ENCODE measurements at regions not wholly inside any gene's neighbourhood (a gene's known extent, or its start where the extent isn't known, plus 50 kb on each side); places are given as distances from the start of the nearest gene placed in this dataset.
A peak's percentile ranks its signal among the peaks of the same experiment; 100 is the strongest.

DNA sequence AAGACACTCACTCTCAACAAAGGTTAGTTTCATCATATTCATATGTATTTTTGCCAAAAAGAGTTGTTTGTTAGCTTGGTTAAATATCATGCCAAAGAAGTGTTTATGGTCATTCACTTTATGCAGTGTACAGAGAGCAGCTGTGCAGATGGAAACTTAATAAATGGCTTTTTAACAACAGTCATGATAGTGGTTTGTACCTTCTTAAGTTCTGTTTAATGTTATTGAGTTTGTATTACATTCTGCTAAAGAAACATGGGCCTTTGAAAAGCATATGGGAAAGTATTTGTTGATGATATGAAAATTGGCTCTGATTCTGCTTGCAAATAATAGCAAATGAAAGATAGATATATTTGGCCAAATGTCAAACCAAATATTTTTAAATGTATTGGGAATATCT lies 607.3 kb downstream of the NCAM2 start:
- Histone ChIP-seq H3K9me3 (no peaks in the 10 kb centered on the region), H3K4me2 (no peak overlapping the region), H3K79me2 (ENCODE audit: insufficient read depth) (no peaks in the 10 kb centered on the region), H3F3A (replicated peaks; ENCODE audit: insufficient read depth) (no peaks in the 10 kb centered on the region), H3K27me3 (ENCODE audit: insufficient read depth) (no peaks in the 10 kb centered on the region), H4K20me1 (ENCODE audit: insufficient read depth) (no peaks in the 10 kb centered on the region), H3K9me2 (no peaks in the 10 kb centered on the region), H3K36me3 (replicated peaks in 1 of 2; ENCODE audit: control insufficient read depth in 1 of 2, insufficient read depth in 2 of 2, low read length in 1 of 2) (no peaks in the 10 kb centered on the region), H3K4me3 (ENCODE audit: low read depth in 2 of 2, low read length in 1 of 2) (no peak overlapping the region), H2AFZ (ENCODE audit: low read depth) (no peak overlapping the region), H3K9ac (no peak overlapping the region), H3K4me1 (ENCODE audit: control insufficient read depth in 1 of 2, insufficient read depth in 2 of 2, low read depth in 1 of 2, low read length in 1 of 2) (no peaks in the 10 kb centered on the region), H3K27ac (ENCODE audit: low read depth in 2 of 2, low read length in 1 of 2) (no peak overlapping the region)
- CTCF ChIA-PET, result interaction anchor here (1.0 kb wide), 1 partner anchor 14 kb away, joined by 3 read pairs; no protein-coding TSS in a partner anchor
- no peak for TF ChIP-seq IRF3 (IDR thresholded peaks at IDR 0.05; ENCODE audit: low read depth, low read length)
- POLR2A ChIA-PET, result no interaction called here
- DNase-seq, result no peak

- Histone ChIP-seq H3K9me2 (no peaks in the 10 kb centered on the region), H3K79me2 (ENCODE audit: insufficient read depth) (no peaks in the 10 kb centered on the region), H3K4me3 (ENCODE audit: low read depth in 2 of 2, low read length in 1 of 2) (no peak overlapping the region), H3K4me2 (no peak overlapping the region), H3K36me3 (replicated peaks in 1 of 2; ENCODE audit: control insufficient read depth in 1 of 2, insufficient read depth in 2 of 2, low read length in 1 of 2) (no peaks in the 10 kb centered on the region), H3K9ac (no peak overlapping the region), H3F3A (replicated peaks; ENCODE audit: insufficient read depth) (no peaks in the 10 kb centered on the region), H3K27me3 (ENCODE audit: insufficient read depth) (no peaks in the 10 kb centered on the region), H3K9me3 (no peaks in the 10 kb centered on the region), H3K27ac (ENCODE audit: low read depth in 2 of 2, low read length in 1 of 2) (no peak overlapping the region), H2AFZ (ENCODE audit: low read depth) (no peak overlapping the region; the same call in 1 of the 2 replicates), H4K20me1 (ENCODE audit: insufficient read depth) (no peaks in the 10 kb centered on the region), H3K4me1 (ENCODE audit: control insufficient read depth in 1 of 2, insufficient read depth in 2 of 2, low read depth in 1 of 2, low read length in 1 of 2) (no peaks in the 10 kb centered on the region)
- no peak for DNase-seq
- TF ChIP-seq POLR2AphosphoS5 (IDR thresholded peaks at IDR 0.05; ENCODE audit: low read depth, low read length), result no peak
- no peak for TF ChIP-seq RAD21 (IDR thresholded peaks at IDR 0.05; ENCODE audit: low read length)
- ChIA-PET POLR2A (no interaction called here), CTCF (interaction anchor here (1.0 kb wide), 1 partner anchor 13 kb away, joined by 3 read pairs; no protein-coding TSS in a partner anchor)
- 82% methylated on average over 2 of the region's 2 CpGs for WGBS (ENCODE audit: low lambda C conversion rate)
Observed at GRCh38 chr21:21606041-21606440, 607.8 kb downstream of the NCAM2 start.

DNA sequence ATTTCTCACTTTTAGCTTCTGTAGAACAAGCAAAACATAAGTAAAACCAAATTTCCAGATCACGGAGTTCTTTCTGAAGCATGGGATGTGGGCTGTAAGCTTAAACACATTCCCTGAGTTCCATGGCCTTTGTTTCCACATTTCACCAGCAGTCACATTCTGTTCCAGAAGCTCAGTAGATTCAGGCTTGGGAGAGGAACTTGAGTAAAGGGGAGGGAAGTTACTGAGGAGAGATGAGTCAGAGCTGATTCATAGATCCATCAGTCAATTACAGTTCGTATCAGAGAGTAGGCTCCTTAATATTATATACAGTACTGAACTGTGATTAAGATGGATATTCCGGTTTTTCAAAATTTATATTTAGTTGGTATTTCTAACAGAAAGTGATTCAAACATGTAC lies 614.3 kb downstream of the NCAM2 start:
- Histone ChIP-seq H3K4me1 (ENCODE audit: control insufficient read depth in 1 of 2, insufficient read depth in 2 of 2, low read depth in 1 of 2, low read length in 1 of 2) (peaks cover 0 to 8% of the 10 kb centered on the region in 2 experiments; a peak in 2 of 4 replicates), H3K4me3 (ENCODE audit: low read depth in 2 of 2, low read length in 1 of 2) (no peak overlapping the region), H3K9me2 (0 out of 2 replicates have a peak, but pooled peaks cover 3% of the 10 kb centered on the region), H3K79me2 (ENCODE audit: insufficient read depth) (no peaks in the 10 kb centered on the region), H4K20me1 (ENCODE audit: insufficient read depth) (no peaks in the 10 kb centered on the region), H3K27ac (ENCODE audit: low read depth in 2 of 2, low read length in 1 of 2) (peak overlapping the region; percentile 53 to 65; a peak in 3 of 4 replicates), H3K27me3 (ENCODE audit: insufficient read depth) (no peaks in the 10 kb centered on the region), H3K9ac (no peak overlapping the region), H3K36me3 (replicated peaks in 1 of 2; ENCODE audit: control insufficient read depth in 1 of 2, insufficient read depth in 2 of 2, low read length in 1 of 2) (no peaks in the 10 kb centered on the region), H3K4me2 (peak overlapping the region; percentile 32; the same call in 1 of the 2 replicates), H2AFZ (ENCODE audit: low read depth) (peak overlapping the region; percentile 83; the same call in 1 of the 2 replicates), H3K9me3 (no peaks in the 10 kb centered on the region; the same call in 1 of the 2 replicates), H3F3A (replicated peaks; ENCODE audit: insufficient read depth) (peaks cover 6% of the 10 kb centered on the region)
- DNase-seq, result no peak
- WGBS (ENCODE audit: low lambda C conversion rate), result 12% methylated on average over 3 of the region's 3 CpGs
- CTCF ChIA-PET, result no interaction called here
- POLR2A ChIA-PET, result no interaction called here
- peak; percentile 85 for TF ChIP-seq JUND (IDR thresholded peaks at IDR 0.05)
- no peak for TF ChIP-seq ZBTB33 (IDR thresholded peaks at IDR 0.05; ENCODE audit: borderline replicate concordance, low read depth)
- TF ChIP-seq, protein P1, sequence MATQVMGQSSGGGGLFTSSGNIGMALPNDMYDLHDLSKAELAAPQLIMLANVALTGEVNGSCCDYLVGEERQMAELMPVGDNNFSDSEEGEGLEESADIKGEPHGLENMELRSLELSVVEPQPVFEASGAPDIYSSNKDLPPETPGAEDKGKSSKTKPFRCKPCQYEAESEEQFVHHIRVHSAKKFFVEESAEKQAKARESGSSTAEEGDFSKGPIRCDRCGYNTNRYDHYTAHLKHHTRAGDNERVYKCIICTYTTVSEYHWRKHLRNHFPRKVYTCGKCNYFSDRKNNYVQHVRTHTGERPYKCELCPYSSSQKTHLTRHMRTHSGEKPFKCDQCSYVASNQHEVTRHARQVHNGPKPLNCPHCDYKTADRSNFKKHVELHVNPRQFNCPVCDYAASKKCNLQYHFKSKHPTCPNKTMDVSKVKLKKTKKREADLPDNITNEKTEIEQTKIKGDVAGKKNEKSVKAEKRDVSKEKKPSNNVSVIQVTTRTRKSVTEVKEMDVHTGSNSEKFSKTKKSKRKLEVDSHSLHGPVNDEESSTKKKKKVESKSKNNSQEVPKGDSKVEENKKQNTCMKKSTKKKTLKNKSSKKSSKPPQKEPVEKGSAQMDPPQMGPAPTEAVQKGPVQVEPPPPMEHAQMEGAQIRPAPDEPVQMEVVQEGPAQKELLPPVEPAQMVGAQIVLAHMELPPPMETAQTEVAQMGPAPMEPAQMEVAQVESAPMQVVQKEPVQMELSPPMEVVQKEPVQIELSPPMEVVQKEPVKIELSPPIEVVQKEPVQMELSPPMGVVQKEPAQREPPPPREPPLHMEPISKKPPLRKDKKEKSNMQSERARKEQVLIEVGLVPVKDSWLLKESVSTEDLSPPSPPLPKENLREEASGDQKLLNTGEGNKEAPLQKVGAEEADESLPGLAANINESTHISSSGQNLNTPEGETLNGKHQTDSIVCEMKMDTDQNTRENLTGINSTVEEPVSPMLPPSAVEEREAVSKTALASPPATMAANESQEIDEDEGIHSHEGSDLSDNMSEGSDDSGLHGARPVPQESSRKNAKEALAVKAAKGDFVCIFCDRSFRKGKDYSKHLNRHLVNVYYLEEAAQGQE (IDR thresholded peaks at IDR 0.05; ENCODE audit: low read depth, low read length), result no peak
- TF ChIP-seq FOXJ3 (CRISPR knock-in tag; IDR thresholded peaks at IDR 0.05), result no peak
- TF ChIP-seq EP300 (IDR thresholded peaks at IDR 0.05; ENCODE audit: borderline replicate concordance in 1 of 2, low read depth in 1 of 2, low read length in 1 of 2), result no peak
- TF ChIP-seq GABPA (IDR thresholded peaks at IDR 0.05; ENCODE audit: low read depth), result no peak
- peak; percentile 94 for TF ChIP-seq FOSL2 (IDR thresholded peaks at IDR 0.05; ENCODE audit: borderline replicate concordance, low read depth)
- no peak for TF ChIP-seq RCOR1 (IDR thresholded peaks at IDR 0.05; ENCODE audit: low read length)
- TF ChIP-seq GATA2 (CRISPR knock-in tag; IDR thresholded peaks at IDR 0.05), result no peak
- no peak for TF ChIP-seq MAX (IDR thresholded peaks at IDR 0.05; ENCODE audit: low read depth)
- TF ChIP-seq FOXM1 (IDR thresholded peaks at IDR 0.05; ENCODE audit: low read depth), result no peak
- TF ChIP-seq PBX3 (IDR thresholded peaks at IDR 0.05), result peak; percentile 85

Measured in SK-N-SH (cell line).